Smooth muscle cell (in vitro differentiated cells): ENCODE measurements at regions not wholly inside any gene's neighbourhood (a gene's known extent, or its start where the extent isn't known, plus 50 kb on each side); places are given as distances from the start of the nearest gene placed in this dataset.

ENCODE experiments used
- DNase-seq: peaks from one replicate; lab custom pipeline; 2025; ENCODE audit not compliant: unreplicated experiment; lab: John Stamatoyannopoulos, UW
- H2AFZ ChIP-seq: fragments of 200-600 bp; sonication (generic); 2 replicates; pipeline ENCODE4 v1.6.0; 2016; ENCODE audit warnings: antibody characterized with exemption, low read depth, mild to moderate bottlenecking
- H3F3A ChIP-seq: fragments of 200-600 bp; sonication (generic); 2 replicates; pipeline ENCODE4 v1.6.0; 2017; ENCODE audit warnings: antibody characterized with exemption, low read depth
- H3K27ac ChIP-seq: fragments of 200-600 bp; sonication (generic); 2 replicates; pipeline ENCODE4 v1.5.1; 2016; ENCODE audit warnings: low read depth, mild to moderate bottlenecking
- H3K27me3 ChIP-seq: fragments of 200-600 bp; sonication (generic); 2 replicates; pipeline ENCODE4 v1.6.1; 2016; ENCODE audit warnings: low read depth, mild to moderate bottlenecking
- H3K36me3 ChIP-seq: fragments of 200-600 bp; sonication (generic); 2 replicates; pipeline ENCODE4 v1.5.1; 2016; ENCODE audit warnings: low read depth
- H3K4me1 ChIP-seq: fragments of 200-600 bp; sonication (generic); 2 replicates; pipeline ENCODE4 v1.5.1; 2016; ENCODE audit warnings: low read depth
- H3K4me2 ChIP-seq: fragments of 200-600 bp; sonication (generic); 2 replicates; pipeline ENCODE4 v1.6.0; 2016; ENCODE audit warnings: mild to moderate bottlenecking
- H3K4me3 ChIP-seq: fragments of 200-600 bp; sonication (generic); 2 replicates; pipeline ENCODE4 v1.5.1; 2016; ENCODE audit warnings: mild to moderate bottlenecking
- H3K79me2 ChIP-seq: fragments of 200-600 bp; sonication (generic); 2 replicates; pipeline ENCODE4 v1.6.0; 2016; ENCODE audit warnings: low read depth, mild to moderate bottlenecking
- H3K9ac ChIP-seq: fragments of 200-600 bp; sonication (generic); 2 replicates; pipeline ENCODE4 v1.6.0; 2016; ENCODE audit warnings: low read depth
- H3K9me3 ChIP-seq: fragments of 200-600 bp; sonication (generic); replicated peaks from 2 replicates; pipeline ENCODE4 v1.5.1; 2016; ENCODE audit warnings: low read depth
- H4K20me1 ChIP-seq: fragments of 200-600 bp; sonication (generic); 2 replicates; pipeline ENCODE4 v1.6.0; 2016; ENCODE audit warnings: low read depth
- CTCF ChIP-seq: fragments of 200-600 bp; sonication (generic); IDR thresholded peaks from 2 replicates; pipeline ENCODE4 v1.5.1; 2017; ENCODE audit warnings: borderline replicate concordance, mild to moderate bottlenecking, antibody characterized with exemption; ENCODE audit not compliant: insufficient read depth, poor library complexity, severe bottlenecking
- WGBS: methylation state at CpG from one replicate; pipeline ENCODE4 v1.1.7; 2016; ENCODE audit warnings: low lambda C conversion rate; 5-methylcytosine and 5-hydroxymethylcytosine counted together

GRCh38 chr1:5256793-5257192 is 602.4 kb downstream of the AJAP1 start:
- no peak for TF ChIP-seq CTCF
- no peak for DNase-seq
- Histone ChIP-seq H3K27ac (no peak overlapping the region), H3K9ac (no peak overlapping the region), H3K79me2 (no peaks in the 10 kb centered on the region), H3K4me1 (no peaks in the 10 kb centered on the region), H3K4me3 (no peak overlapping the region), H3K36me3 (no peaks in the 10 kb centered on the region), H2AFZ (no peak overlapping the region), H3F3A (no peaks in the 10 kb centered on the region), H3K27me3 (no peaks in the 10 kb centered on the region), H3K4me2 (no peak overlapping the region), H4K20me1 (no peaks in the 10 kb centered on the region), H3K9me3 (no peaks in the 10 kb centered on the region)
- WGBS, result 82% methylated on average over 2 of the region's 2 CpGs

GRCh38 chr1:5254975-5255374 is 600.6 kb downstream of the AJAP1 start:
- Histone ChIP-seq H3K27me3 (no peaks in the 10 kb centered on the region), H3K9ac (no peak overlapping the region), H3K4me1 (no peaks in the 10 kb centered on the region), H4K20me1 (no peaks in the 10 kb centered on the region), H3K4me3 (no peak overlapping the region), H3F3A (no peaks in the 10 kb centered on the region), H3K4me2 (no peak overlapping the region), H3K27ac (no peak overlapping the region), H2AFZ (no peak overlapping the region), H3K36me3 (no peaks in the 10 kb centered on the region), H3K79me2 (no peaks in the 10 kb centered on the region), H3K9me3 (no peaks in the 10 kb centered on the region)
- whole genome bisulfite sequencing, result 97% methylated on average over 2 of the region's 2 CpGs
- no peak for TF ChIP-seq CTCF
- DNase-seq, result no peak

GRCh38 chr1:5254131-5254725 is 599.8 kb downstream of the AJAP1 start:
- Histone ChIP-seq H3K36me3 (no peaks in the 10 kb centered on the region), H3K4me2 (no peak overlapping the region), H4K20me1 (no peaks in the 10 kb centered on the region), H3K9ac (no peak overlapping the region), H3K4me1 (no peaks in the 10 kb centered on the region), H3K9me3 (no peaks in the 10 kb centered on the region), H3K27me3 (no peaks in the 10 kb centered on the region), H3K79me2 (no peaks in the 10 kb centered on the region), H3K27ac (no peak overlapping the region), H3K4me3 (no peak overlapping the region), H2AFZ (no peak overlapping the region), H3F3A (no peaks in the 10 kb centered on the region)
- TF ChIP-seq CTCF, result no peak
- DNase-seq, result no peak
- WGBS, result 92% methylated on average over 15 of the region's 15 CpGs

GRCh38 chr1:5253036-5253435 is 598.6 kb downstream of the AJAP1 start:
- DNase-seq, result no peak
- H3K79me2 ChIP-seq, result no peaks in the 10 kb centered on the region
- H3K36me3 ChIP-seq, result no peaks in the 10 kb centered on the region
- no peak overlapping the region for H3K9ac ChIP-seq
- H3K27me3 ChIP-seq, result no peaks in the 10 kb centered on the region
- no peaks in the 10 kb centered on the region for H3K9me3 ChIP-seq
- no peak overlapping the region for H2AFZ ChIP-seq
- no peaks in the 10 kb centered on the region for H4K20me1 ChIP-seq
- H3K4me1 ChIP-seq, result no peaks in the 10 kb centered on the region
- no peak for TF ChIP-seq CTCF
- no peaks in the 10 kb centered on the region for H3F3A ChIP-seq
- no peak overlapping the region for H3K4me2 ChIP-seq
- 93% methylated on average over 5 of the region's 5 CpGs for WGBS
- no peak overlapping the region for H3K27ac ChIP-seq
- no peak overlapping the region for H3K4me3 ChIP-seq
